PC-9 (cell line): ENCODE measurements at regions not wholly inside any gene's neighbourhood (a gene's known extent, or its start where the extent isn't known, plus 50 kb on each side); places are given as distances from the start of the nearest gene placed in this dataset.

ENCODE experiments used
- BruUV-seq: library from RNA; stranded (reverse); fragments of 400-500 nt; replicated peaks from 2 replicates; lab custom pipeline; 2021; lab: Mats Ljungman, UMichigan
- CTCF ChIA-PET: fragments of 300-600 bp; sonication (Branson Sonifier 250); formaldehyde crosslinking; loops from one replicate; lab custom pipeline; 2022; ENCODE audit warnings: antibody characterized with exemption; lab: Charles Lee
- POLR2A ChIA-PET: fragments of 300-600 bp; sonication (Branson Sonifier 250); formaldehyde crosslinking; loops from one replicate; lab custom pipeline; 2022; ENCODE audit warnings: antibody characterized with exemption; ENCODE audit not compliant: unreplicated experiment; lab: Charles Lee
- DNase-seq, 2 experiments: peaks; one replicate each; pipeline versions ENCODE4 v3.0.0 to v3.0.0-alpha.2; 2015 to 2022; ENCODE audit warnings: mixed read lengths in 1 of 2
- H2AFZ ChIP-seq: fragments of 200-600 bp; sonication (generic); 2 replicates; pipeline ENCODE4 v1.8.1; 2017; ENCODE audit warnings: antibody characterized with exemption
- H3F3A ChIP-seq: fragments of 200-600 bp; sonication (generic); 2 replicates; pipeline ENCODE4 v1.8.1; 2017; ENCODE audit warnings: antibody characterized with exemption, mild to moderate bottlenecking, low read depth; ENCODE audit not compliant: insufficient read depth
- H3K27ac ChIP-seq: fragments of 200-600 bp; sonication (generic); 2 replicates; pipeline ENCODE4 v1.6.1; 2016; ENCODE audit warnings: mixed run types
- H3K27me3 ChIP-seq: fragments of 200-600 bp; sonication (generic); 2 replicates; pipeline ENCODE4 v1.6.1; 2016; ENCODE audit warnings: low read depth, mixed run types; ENCODE audit not compliant: insufficient read depth
- H3K36me3 ChIP-seq: fragments of 200-600 bp; sonication (generic); 2 replicates; pipeline ENCODE4 v1.6.1; 2016; ENCODE audit warnings: low read depth, mixed run types
- H3K4me1 ChIP-seq: fragments of 200-600 bp; sonication (generic); replicated peaks from 2 replicates; pipeline ENCODE4 v1.6.1; 2016; ENCODE audit warnings: mixed run types; ENCODE audit not compliant: insufficient read depth
- H3K4me2 ChIP-seq: fragments of 200-600 bp; sonication (generic); 2 replicates; pipeline ENCODE4 v1.6.1; 2017; ENCODE audit warnings: mixed run types
- H3K4me3 ChIP-seq: fragments of 200-600 bp; sonication (generic); 2 replicates; pipeline ENCODE4 v1.6.1; 2016; ENCODE audit warnings: mixed run types
- H3K79me2 ChIP-seq: fragments of 200-600 bp; sonication (generic); 2 replicates; pipeline ENCODE4 v1.6.1; 2017; ENCODE audit warnings: low read depth, mixed run types
- H3K9me2 ChIP-seq: fragments of 200-600 bp; sonication (generic); 2 replicates; pipeline ENCODE4 v1.8.1; 2017; ENCODE audit warnings: mild to moderate bottlenecking; ENCODE audit not compliant: insufficient read depth
- H3K9me3 ChIP-seq: fragments of 200-600 bp; sonication (generic); 2 replicates; pipeline ENCODE4 v1.8.1; 2016; ENCODE audit warnings: low read depth; ENCODE audit not compliant: insufficient read depth
- H4K20me1 ChIP-seq: fragments of 200-600 bp; sonication (generic); 2 replicates; pipeline ENCODE4 v1.8.1; 2017; ENCODE audit not compliant: insufficient read depth
- EZH2 ChIP-seq: fragments of 200-600 bp; sonication (generic); IDR thresholded peaks from 2 replicates; pipeline ENCODE4 v1.8.0; 2017; ENCODE audit warnings: antibody characterized with exemption, low read depth
- intact Hi-C: fragments of 100-400 bp; cut with micrococcal nuclease; formaldehyde crosslinking; loops from one replicate; pipeline ENCODE4 v1.10.0; 2022; ENCODE audit not compliant: unreplicated experiment
- TF ChIP-seq, protein P1 (sequence below): fragments of 200-600 bp; sonication (generic); conservative IDR thresholded peaks from 2 replicates; pipeline ENCODE4 v1.6.1; 2017; ENCODE audit warnings: mixed run types, antibody characterized with exemption, mild to moderate bottlenecking, moderate library complexity

DNA sequence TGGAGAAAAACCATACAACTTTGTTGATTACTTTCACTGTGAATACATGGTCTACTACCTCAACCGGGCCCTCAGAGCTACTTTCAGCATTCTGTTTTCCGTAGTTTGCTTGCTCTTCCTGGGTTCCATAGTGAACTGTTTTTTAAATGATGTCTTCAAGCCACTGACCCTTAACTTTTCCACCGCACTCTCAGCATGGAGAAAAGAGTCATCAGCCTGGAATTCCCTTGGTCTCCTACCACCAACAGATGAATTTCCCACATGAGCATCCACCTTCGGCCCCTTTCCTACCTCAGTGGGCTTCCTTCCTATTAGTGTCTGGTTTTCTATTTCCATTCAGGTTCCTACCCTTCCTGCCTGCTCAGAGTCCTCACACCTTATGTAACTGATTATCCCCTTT, 135.9 kb upstream of the ADAMTSL1 start:
- no peaks in the 10 kb centered on the region for H3K9me2 ChIP-seq
- no TSS peak for BruUV-seq
- no peak overlapping the region for H3K4me2 ChIP-seq
- H3K27me3 ChIP-seq: no peaks in the 10 kb centered on the region
- no peaks in the 10 kb centered on the region for H3F3A ChIP-seq
- ChIA-PET CTCF (no interaction called here), POLR2A (interaction anchor here (0.6 kb wide), 1 partner anchor 524 kb away, joined by 5 read pairs; no protein-coding TSS in a partner anchor)
- TF ChIP-seq, protein P1, sequence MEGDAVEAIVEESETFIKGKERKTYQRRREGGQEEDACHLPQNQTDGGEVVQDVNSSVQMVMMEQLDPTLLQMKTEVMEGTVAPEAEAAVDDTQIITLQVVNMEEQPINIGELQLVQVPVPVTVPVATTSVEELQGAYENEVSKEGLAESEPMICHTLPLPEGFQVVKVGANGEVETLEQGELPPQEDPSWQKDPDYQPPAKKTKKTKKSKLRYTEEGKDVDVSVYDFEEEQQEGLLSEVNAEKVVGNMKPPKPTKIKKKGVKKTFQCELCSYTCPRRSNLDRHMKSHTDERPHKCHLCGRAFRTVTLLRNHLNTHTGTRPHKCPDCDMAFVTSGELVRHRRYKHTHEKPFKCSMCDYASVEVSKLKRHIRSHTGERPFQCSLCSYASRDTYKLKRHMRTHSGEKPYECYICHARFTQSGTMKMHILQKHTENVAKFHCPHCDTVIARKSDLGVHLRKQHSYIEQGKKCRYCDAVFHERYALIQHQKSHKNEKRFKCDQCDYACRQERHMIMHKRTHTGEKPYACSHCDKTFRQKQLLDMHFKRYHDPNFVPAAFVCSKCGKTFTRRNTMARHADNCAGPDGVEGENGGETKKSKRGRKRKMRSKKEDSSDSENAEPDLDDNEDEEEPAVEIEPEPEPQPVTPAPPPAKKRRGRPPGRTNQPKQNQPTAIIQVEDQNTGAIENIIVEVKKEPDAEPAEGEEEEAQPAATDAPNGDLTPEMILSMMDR: no peak
- TF ChIP-seq EZH2: no peak
- no peak overlapping the region for H3K27ac ChIP-seq
- no peak for DNase-seq
- H4K20me1 ChIP-seq: no peaks in the 10 kb centered on the region
- no peaks in the 10 kb centered on the region for H3K4me1 ChIP-seq
- no peaks in the 10 kb centered on the region for H3K9me3 ChIP-seq
- no peak overlapping the region for H2AFZ ChIP-seq
- H3K36me3 ChIP-seq: no peaks in the 10 kb centered on the region
- no peaks in the 10 kb centered on the region for H3K79me2 ChIP-seq
- intact Hi-C loops: no loop called here
- no peak overlapping the region for H3K4me3 ChIP-seq

- no peaks in the 10 kb centered on the region for H3K9me3 ChIP-seq
- H3K4me3 ChIP-seq: no peak overlapping the region
- no TSS peak for BruUV-seq
- no peaks in the 10 kb centered on the region for H3K27me3 ChIP-seq
- H4K20me1 ChIP-seq: no peaks in the 10 kb centered on the region
- H3K4me2 ChIP-seq: no peak overlapping the region
- no peaks in the 10 kb centered on the region for H3K9me2 ChIP-seq
- H3K27ac ChIP-seq: no peak overlapping the region
- H3K79me2 ChIP-seq: no peaks in the 10 kb centered on the region
- no peaks in the 10 kb centered on the region for H3K36me3 ChIP-seq
- TF ChIP-seq, protein P1: no peak
- no peak for TF ChIP-seq EZH2
- POLR2A ChIA-PET: no interaction called here
- CTCF ChIA-PET: no interaction called here
- H2AFZ ChIP-seq: no peak overlapping the region
- no peaks in the 10 kb centered on the region for H3K4me1 ChIP-seq
- intact Hi-C loops: no loop called here
- no peaks in the 10 kb centered on the region for H3F3A ChIP-seq
- no peak for DNase-seq
Observed at GRCh38 chr9:18343784-18344183, 130.2 kb upstream of the ADAMTSL1 start.

GRCh38 chr9:18346745-18347144, 127.2 kb upstream of the ADAMTSL1 start:
- Histone ChIP-seq H3K79me2 (no peaks in the 10 kb centered on the region), H3K27me3 (no peaks in the 10 kb centered on the region), H3K9me3 (no peaks in the 10 kb centered on the region), H3K4me2 (no peak overlapping the region), H3K4me3 (no peak overlapping the region), H2AFZ (no peak overlapping the region), H3K27ac (no peak overlapping the region), H4K20me1 (no peaks in the 10 kb centered on the region), H3K36me3 (no peaks in the 10 kb centered on the region), H3K9me2 (no peaks in the 10 kb centered on the region), H3F3A (no peaks in the 10 kb centered on the region), H3K4me1 (no peaks in the 10 kb centered on the region)
- ChIA-PET POLR2A (no interaction called here), CTCF (no interaction called here)
- intact Hi-C loops: no loop called here
- no TSS peak for BruUV-seq
- no peak for DNase-seq
- no peak for TF ChIP-seq EZH2
- TF ChIP-seq, protein P1: no peak
